Skin of body (tissue), 2 donors: ENCODE measurements at regions not wholly inside any gene's neighbourhood (a gene's known extent, or its start where the extent isn't known, plus 50 kb on each side); places are given as distances from the start of the nearest gene placed in this dataset. TPM values are rescaled to one million over a fixed set of nuclear protein-coding genes. Genes with fewer than 3 reads are reported as not detected.

Source experiments
- DNase-seq: peaks from one replicate; lab custom pipeline; 2025; lab: John Stamatoyannopoulos, UW
- small RNA-seq: library from RNA; depleted of rRNA; stranded (forward); fragments of <200 nt; gene quantifications from one replicate; pipeline ENCODE3, GENCODE V24; 2014; ENCODE audit warnings: low replicate concordance

- no peak for DNase-seq
These were observed 74.5 kb upstream of the FRY start for GRCh38 chr13:31956980-31957644.

- DNase-seq = no peak
These were observed 73.8 kb upstream of the FRY start for GRCh38 chr13:31957772-31958171.

- no peak for DNase-seq
These were observed 68.7 kb upstream of the FRY start for GRCh38 chr13:31962731-31963370.

- DNase-seq = no peak
These were observed 67.9 kb upstream of the FRY start for GRCh38 chr13:31963631-31964030.

- no peak for DNase-seq
These were observed 67.4 kb upstream of the FRY start for GRCh38 chr13:31964168-31964567.

- DNase-seq = peak; percentile 7
These were observed 66.1 kb upstream of the FRY start for GRCh38 chr13:31965361-31966066.

GRCh38 chr13:31967155-31967554 lies 64.4 kb upstream of the FRY start:
- DNase-seq = no peak

GRCh38 chr13:31968473-31968872 lies 63.1 kb upstream of the FRY start:
- no peak for DNase-seq

GRCh38 chr13:31970231-31970930 lies 61.2 kb upstream of the FRY start:
- DNase-seq = peak; percentile 33

- no peak for DNase-seq
These were observed 59.1 kb upstream of the FRY start for GRCh38 chr13:31972453-31972852.

- no peak for DNase-seq
These were observed 53.6 kb upstream of the FRY start for GRCh38 chr13:31978021-31978420.

- no peak for DNase-seq
These were observed 50.7 kb upstream of the FRY start for GRCh38 chr13:31980830-31981229.

Small RNA genes lying in the stretch of these regions (small RNA-seq; reads per million reads assigned to genes)
- gene RF00017 = not detected
